Myocyte (in vitro differentiated cells): ENCODE measurements at regions not wholly inside any gene's neighbourhood (a gene's known extent, or its start where the extent isn't known, plus 50 kb on each side); places are given as distances from the start of the nearest gene placed in this dataset.

Source experiments
- DNase-seq: peaks from one replicate; pipeline ENCODE4 v3.0.0-alpha.2; 2012; ENCODE audit warnings: low read depth

GRCh38 chr6:6912817-6913744 is 194.7 kb upstream of the RREB1 start:
- DNase-seq: no peak

- no peak for DNase-seq
These were observed 192.5 kb upstream of the RREB1 start for GRCh38 chr6:6915219-6915618.

- DNase-seq: peak; percentile 57
These were observed 191.8 kb upstream of the RREB1 start for GRCh38 chr6:6915813-6916547.

GRCh38 chr6:6916598-6916997 is 191.2 kb upstream of the RREB1 start:
- DNase-seq: no peak

GRCh38 chr6:6918216-6918983 is 189.4 kb upstream of the RREB1 start:
- DNase-seq: peak; percentile 58

GRCh38 chr6:6919173-6919572 is 188.6 kb upstream of the RREB1 start:
- DNase-seq: no peak

GRCh38 chr6:6920114-6920986 is 187.4 kb upstream of the RREB1 start:
- DNase-seq: no peak

- DNase-seq: peak; percentile 87
These were observed 186.8 kb upstream of the RREB1 start for GRCh38 chr6:6920987-6921313.

- no peak for DNase-seq
These were observed 185.6 kb upstream of the RREB1 start for GRCh38 chr6:6922166-6922565.

- DNase-seq: no peak
These were observed 184.2 kb upstream of the RREB1 start for GRCh38 chr6:6923605-6924004.

- no peak for DNase-seq
These were observed 183.1 kb upstream of the RREB1 start for GRCh38 chr6:6924708-6925107.

- DNase-seq: peak; percentile 65
These were observed 182.2 kb upstream of the RREB1 start for GRCh38 chr6:6925391-6926164.

GRCh38 chr6:6926856-6927255 is 180.9 kb upstream of the RREB1 start:
- DNase-seq: peak; percentile 27

GRCh38 chr6:6927521-6928361 is 180.0 kb upstream of the RREB1 start:
- peak; percentile 96 for DNase-seq

- no peak for DNase-seq
These were observed 177.4 kb upstream of the RREB1 start for GRCh38 chr6:6930223-6930880.

GRCh38 chr6:6931071-6932025 is 176.4 kb upstream of the RREB1 start:
- no peak for DNase-seq

GRCh38 chr6:6932341-6932740 is 175.4 kb upstream of the RREB1 start:
- no peak for DNase-seq
